BLaER1 treated with 17β-estradiol and CSF1 and Interleukin-3, amounts not matched to agents 10 nM and 100 nM (cell line): ENCODE measurements at regions not wholly inside any gene's neighbourhood (a gene's known extent, or its start where the extent isn't known, plus 50 kb on each side); places are given as distances from the start of the nearest gene placed in this dataset.

Source experiments
- H3K27ac ChIP-seq, 11 experiments: shearing (Covaris generic); formaldehyde crosslinking; 2 replicates each; pipeline ENCODE4 v1.8.1; 2022
- H3K27me3 ChIP-seq, 11 experiments: shearing (Covaris generic); formaldehyde crosslinking; 2 replicates each; pipeline ENCODE4 v1.8.1; 2022
- H3K36me3 ChIP-seq, 11 experiments: shearing (Covaris generic); formaldehyde crosslinking; 2 replicates each; pipeline ENCODE4 v1.8.1; 2022
- H3K4me1 ChIP-seq, 10 experiments: shearing (Covaris generic); formaldehyde crosslinking; 2 replicates each; pipeline ENCODE4 v1.8.1; 2022
- H3K4me2 ChIP-seq, 11 experiments: shearing (Covaris generic); formaldehyde crosslinking; 2 replicates each; pipeline ENCODE4 v1.8.1; 2022
- H3K4me3 ChIP-seq, 10 experiments: shearing (Covaris generic); formaldehyde crosslinking; 2 replicates each; pipeline ENCODE4 v1.8.1; 2022
- H3K9ac ChIP-seq, 11 experiments: shearing (Covaris generic); formaldehyde crosslinking; 2 replicates each; pipeline ENCODE4 v1.8.1; 2022
- H3K9me3 ChIP-seq, 11 experiments: shearing (Covaris generic); formaldehyde crosslinking; replicated peaks in 1 of 11; 2 replicates each; pipeline ENCODE4 v1.8.1; 2022
- H4K20me1 ChIP-seq, 11 experiments: shearing (Covaris generic); formaldehyde crosslinking; 2 replicates each; pipeline ENCODE4 v1.8.1; 2022
- Cebpa-rat ChIP-seq, 11 experiments: shearing (Covaris generic); IDR thresholded peaks; 2 replicates each; pipeline ENCODE4 v1.8.1; 2022

DNA sequence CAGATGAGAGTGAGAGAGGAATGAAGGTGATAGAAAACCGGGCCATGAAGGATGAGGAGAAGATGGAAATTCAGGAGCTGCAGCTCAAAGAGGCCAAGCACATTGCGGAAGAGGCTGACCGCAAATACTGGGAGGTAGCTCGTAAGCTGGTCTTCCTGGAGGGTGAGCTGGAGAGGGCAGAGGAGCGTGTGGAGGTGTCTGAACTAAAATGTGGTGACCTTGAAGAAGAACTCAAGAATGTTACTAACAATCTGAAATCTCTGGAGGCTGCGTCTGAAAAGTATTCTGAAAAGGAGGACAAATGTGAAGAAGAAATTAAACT is 88.9 kb downstream of the EOMES start:
- Histone ChIP-seq H3K9me3 (peaks cover 0 to 9% (median 0%) of the 10 kb centered on the region in 11 experiments; a peak in 3 of 22 replicates), H3K4me2 (peak overlapping the region; percentile 68 to 93 (median 84)), H3K36me3 (no peaks in the 10 kb centered on the region), H3K4me1 (peaks cover 5 to 19% (median 14%) of the 10 kb centered on the region in 10 experiments), H3K9ac (peak overlapping the region in 10 of 11 experiments; percentile 36 to 79 (median 62); a peak in 13 of 22 replicates), H3K4me3 (peak overlapping the region; percentile 49 to 72 (median 60)), H4K20me1 (no peaks in the 10 kb centered on the region), H3K27ac (no peak overlapping the region), H3K27me3 (peaks cover 33 to 40% (median 36%) of the 10 kb centered on the region in 11 experiments)
- TF ChIP-seq Cebpa-rat (IDR thresholded peaks at IDR 0.05) = no peak

DNA sequence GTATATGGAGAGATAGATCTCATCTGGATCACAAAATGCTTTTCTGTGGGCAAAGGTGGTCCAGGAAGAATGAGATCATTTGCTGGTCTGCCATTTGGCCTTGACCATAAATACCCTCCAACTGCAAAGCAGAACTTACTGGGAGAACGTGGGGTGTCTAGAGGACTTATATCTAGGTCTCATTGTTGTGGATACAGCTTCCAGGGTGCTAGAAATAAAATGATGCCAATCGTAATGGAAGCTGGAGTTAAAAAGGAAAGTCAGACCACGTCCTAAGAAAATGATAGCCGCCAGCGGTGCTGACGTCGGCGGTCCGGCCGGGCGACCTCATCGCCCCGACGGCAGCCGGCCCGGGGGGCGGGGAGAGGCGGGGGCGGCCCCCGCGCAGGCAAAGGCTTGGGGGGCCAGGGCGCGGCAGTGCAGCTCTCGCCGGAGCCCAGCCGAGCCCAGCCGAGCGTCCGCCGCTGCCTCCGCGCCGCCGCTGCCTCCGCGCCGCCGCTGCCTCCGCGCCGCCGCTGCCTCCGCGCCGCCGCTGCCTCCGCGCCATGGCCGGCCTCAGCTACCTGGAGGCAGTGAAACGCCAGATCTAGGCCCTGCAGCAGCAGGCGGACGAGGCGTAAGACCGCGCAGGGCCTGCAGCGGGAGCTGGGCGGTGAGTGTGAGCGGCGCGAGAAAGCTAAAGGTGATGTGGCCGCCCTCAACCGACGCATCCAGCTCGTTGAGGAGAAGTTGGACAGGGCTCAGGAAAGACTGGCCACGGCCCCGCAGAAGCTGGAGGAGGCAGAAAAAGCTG is 89.5 kb downstream of the EOMES start:
- Histone ChIP-seq H3K4me2 (peak overlapping the region; percentile 68 to 93 (median 84)), H3K9ac (peak overlapping the region in 10 of 11 experiments; percentile 36 to 79 (median 62); a peak in 18 of 22 replicates), H3K9me3 (peaks cover 0 to 9% (median 0%) of the 10 kb centered on the region in 11 experiments; a peak in 3 of 22 replicates), H3K27me3 (peaks cover 34 to 40% (median 36%) of the 10 kb centered on the region in 11 experiments), H3K4me1 (peaks cover 11 to 24% (median 19%) of the 10 kb centered on the region in 10 experiments), H3K27ac (peak overlapping the region in 2 of 11 experiments; percentile 13 to 57; a peak in 3 of 22 replicates), H4K20me1 (no peaks in the 10 kb centered on the region), H3K4me3 (peak overlapping the region; percentile 49 to 72 (median 60)), H3K36me3 (no peaks in the 10 kb centered on the region)
- TF ChIP-seq Cebpa-rat (IDR thresholded peaks at IDR 0.05) = no peak

DNA sequence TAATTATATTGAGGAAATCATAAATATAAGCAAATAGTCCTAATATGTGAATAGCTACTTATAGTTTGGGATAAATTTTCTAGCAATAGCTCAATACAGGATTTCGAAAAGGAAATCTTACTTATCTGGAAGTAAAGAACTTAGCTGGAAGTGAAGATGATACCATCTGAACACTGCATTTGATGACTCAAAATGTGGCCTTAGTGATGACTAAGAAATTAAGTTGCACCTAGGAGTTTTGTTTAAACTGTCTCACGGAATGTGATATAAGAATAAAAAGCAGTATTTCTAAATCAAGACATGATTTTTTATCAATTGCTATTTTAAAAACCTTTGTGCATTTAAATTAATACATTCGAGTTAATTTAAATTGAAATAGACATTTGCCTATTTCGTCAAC is 91.2 kb downstream of the EOMES start:
- no peak overlapping the region for H3K9ac ChIP-seq
- TF ChIP-seq Cebpa-rat (IDR thresholded peaks at IDR 0.05) = no peak
- peaks cover 16 to 28% (median 23%) of the 10 kb centered on the region in 10 experiments for H3K4me1 ChIP-seq
- H3K4me2 ChIP-seq = no peak overlapping the region
- H4K20me1 ChIP-seq = no peaks in the 10 kb centered on the region
- peaks cover 35 to 54% (median 37%) of the 10 kb centered on the region in 11 experiments for H3K27me3 ChIP-seq
- H3K9me3 ChIP-seq = peaks cover 0 to 9% (median 0%) of the 10 kb centered on the region in 11 experiments; a peak in 3 of 22 replicates
- no peaks in the 10 kb centered on the region for H3K36me3 ChIP-seq
- H3K27ac ChIP-seq = no peak overlapping the region
- H3K4me3 ChIP-seq = no peak overlapping the region

DNA sequence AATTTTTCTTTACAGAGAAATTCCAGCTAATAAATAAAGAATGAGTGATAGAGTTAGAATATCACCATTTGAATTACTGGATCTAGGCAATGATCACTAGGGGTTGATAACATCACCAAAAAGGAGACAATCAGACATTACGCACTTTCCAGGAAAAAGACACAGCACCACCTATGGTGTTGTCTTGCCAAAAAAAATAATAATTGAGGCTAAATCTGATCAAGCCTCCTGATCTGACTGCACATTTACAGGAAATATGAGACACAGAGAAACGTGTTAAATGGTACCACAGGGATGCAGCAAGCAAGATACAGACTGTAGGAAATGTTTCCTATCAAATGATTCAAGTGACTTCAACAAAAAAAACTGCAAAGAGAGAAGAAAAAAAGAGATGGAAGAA is 92.8 kb downstream of the EOMES start:
- Histone ChIP-seq H3K27ac (no peak overlapping the region), H3K4me2 (no peak overlapping the region), H4K20me1 (no peaks in the 10 kb centered on the region), H3K4me1 (peaks cover 22 to 36% (median 30%) of the 10 kb centered on the region in 10 experiments), H3K27me3 (peaks cover 32 to 65% (median 34%) of the 10 kb centered on the region in 11 experiments), H3K4me3 (no peak overlapping the region), H3K9ac (no peak overlapping the region), H3K36me3 (no peaks in the 10 kb centered on the region), H3K9me3 (peaks cover 0 to 5% (median 0%) of the 10 kb centered on the region in 11 experiments; a peak in 3 of 22 replicates)
- TF ChIP-seq Cebpa-rat (IDR thresholded peaks at IDR 0.05) = no peak

DNA sequence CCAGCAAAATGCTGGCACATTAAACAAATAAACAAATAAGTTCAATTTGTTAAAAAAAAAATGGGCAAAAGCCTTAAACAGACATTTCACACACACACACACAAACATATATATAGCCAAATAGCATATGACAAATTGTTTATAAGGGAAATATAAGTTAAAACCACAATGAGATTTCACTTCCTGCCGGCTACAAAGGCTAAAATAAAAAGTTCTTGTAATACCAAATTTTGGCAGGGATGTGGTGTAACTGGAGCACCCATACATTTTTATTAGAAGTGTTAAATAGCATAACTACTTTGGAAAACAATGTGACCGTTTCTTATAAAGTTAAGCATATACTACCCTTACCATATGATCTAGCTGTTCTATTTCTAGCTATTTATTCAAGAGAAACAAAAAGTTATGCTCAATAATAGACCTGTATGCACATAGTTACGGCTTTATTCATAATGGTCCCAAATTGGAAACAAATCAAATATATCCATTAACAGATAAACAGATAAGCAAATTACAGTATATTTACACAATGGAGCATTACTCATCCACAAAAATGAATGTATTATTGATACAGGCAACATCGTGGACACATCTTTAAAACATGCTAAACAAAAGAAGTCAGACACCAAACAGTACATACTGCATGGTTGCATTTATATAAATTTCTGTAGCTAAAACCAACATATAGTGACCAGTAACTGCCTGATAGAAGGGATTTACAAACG is 93.9 kb downstream of the EOMES start:
- Histone ChIP-seq H3K36me3 (no peaks in the 10 kb centered on the region), H4K20me1 (no peaks in the 10 kb centered on the region), H3K9me3 (no peaks in the 10 kb centered on the region), H3K4me1 (peaks cover 23 to 42% (median 31%) of the 10 kb centered on the region in 10 experiments), H3K9ac (no peak overlapping the region), H3K27ac (peak overlapping the region in 1 of 11 experiments; percentile 29; a peak in 2 of 22 replicates), H3K4me2 (peak overlapping the region; percentile 42 to 71 (median 59); a peak in 20 of 22 replicates), H3K27me3 (peaks cover 20 to 57% (median 22%) of the 10 kb centered on the region in 11 experiments), H3K4me3 (no peak overlapping the region)
- no peak for TF ChIP-seq Cebpa-rat (IDR thresholded peaks at IDR 0.05)

DNA sequence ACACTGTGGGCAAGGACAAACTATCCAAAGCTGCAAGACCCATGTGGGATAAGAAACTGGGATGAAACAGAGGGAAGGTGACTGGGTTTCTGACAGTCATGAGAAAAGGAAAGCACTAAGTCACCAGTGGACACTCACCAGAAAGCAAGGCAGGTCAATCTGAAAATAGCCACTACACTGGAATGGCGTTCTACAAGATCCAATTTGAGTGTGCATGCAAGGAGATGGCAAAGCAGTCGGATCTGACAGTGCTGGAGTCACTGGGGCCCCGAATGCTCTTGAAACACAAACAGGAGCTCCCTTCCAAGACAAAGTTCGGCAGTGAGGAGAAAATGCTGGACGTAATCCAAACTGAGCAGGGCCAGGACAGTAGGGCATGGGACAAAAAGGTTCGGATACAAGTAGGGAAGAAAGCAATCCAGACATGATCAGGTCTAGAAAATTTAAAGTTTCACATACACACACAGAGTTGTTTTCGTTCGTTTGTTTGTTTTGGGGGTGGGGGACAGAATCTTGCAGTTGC is 95.5 kb downstream of the EOMES start:
- Histone ChIP-seq H3K9me3 (peaks cover 0 to 7% (median 0%) of the 10 kb centered on the region in 11 experiments; a peak in 3 of 22 replicates), H3K4me2 (no peak overlapping the region), H3K9ac (no peak overlapping the region), H3K36me3 (no peaks in the 10 kb centered on the region), H3K4me3 (no peak overlapping the region), H3K27ac (no peak overlapping the region), H3K27me3 (peaks cover 6 to 44% (median 7%) of the 10 kb centered on the region in 11 experiments; a peak in 21 of 22 replicates), H4K20me1 (no peaks in the 10 kb centered on the region), H3K4me1 (peaks cover 18 to 36% (median 26%) of the 10 kb centered on the region in 10 experiments)
- TF ChIP-seq Cebpa-rat (IDR thresholded peaks at IDR 0.05) = no peak

DNA sequence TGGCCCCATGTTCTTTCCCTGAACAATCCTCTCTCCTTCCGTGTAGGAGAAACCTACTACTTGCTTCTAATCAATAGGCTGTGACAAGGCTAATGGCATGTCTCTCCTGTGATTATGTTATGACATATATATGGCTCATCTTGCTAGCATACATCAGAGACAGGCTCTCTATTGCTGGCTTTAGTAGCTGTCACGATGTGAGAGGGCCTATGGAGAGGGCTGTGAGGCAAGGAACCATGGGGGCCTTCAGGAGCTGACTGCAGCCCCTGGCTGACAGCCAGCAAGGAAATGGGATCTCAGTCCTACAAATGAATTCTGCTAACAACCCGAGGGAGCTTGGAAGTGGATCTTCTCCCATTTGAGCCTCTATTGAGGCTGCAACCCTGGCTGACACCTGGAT is 96.3 kb downstream of the EOMES start:
- H3K4me3 ChIP-seq = no peak overlapping the region
- no peaks in the 10 kb centered on the region for H3K36me3 ChIP-seq
- no peak overlapping the region for H3K4me2 ChIP-seq
- peaks cover 0 to 15% (median 7%) of the 10 kb centered on the region in 11 experiments; a peak in 9 of 22 replicates for H3K9me3 ChIP-seq
- H3K9ac ChIP-seq = no peak overlapping the region
- no peaks in the 10 kb centered on the region for H4K20me1 ChIP-seq
- peaks cover 0 to 43% (median 0%) of the 10 kb centered on the region in 11 experiments; a peak in 5 of 22 replicates for H3K27me3 ChIP-seq
- H3K4me1 ChIP-seq = peaks cover 18 to 36% (median 26%) of the 10 kb centered on the region in 10 experiments
- no peak overlapping the region for H3K27ac ChIP-seq
- TF ChIP-seq Cebpa-rat (IDR thresholded peaks at IDR 0.05) = no peak

DNA sequence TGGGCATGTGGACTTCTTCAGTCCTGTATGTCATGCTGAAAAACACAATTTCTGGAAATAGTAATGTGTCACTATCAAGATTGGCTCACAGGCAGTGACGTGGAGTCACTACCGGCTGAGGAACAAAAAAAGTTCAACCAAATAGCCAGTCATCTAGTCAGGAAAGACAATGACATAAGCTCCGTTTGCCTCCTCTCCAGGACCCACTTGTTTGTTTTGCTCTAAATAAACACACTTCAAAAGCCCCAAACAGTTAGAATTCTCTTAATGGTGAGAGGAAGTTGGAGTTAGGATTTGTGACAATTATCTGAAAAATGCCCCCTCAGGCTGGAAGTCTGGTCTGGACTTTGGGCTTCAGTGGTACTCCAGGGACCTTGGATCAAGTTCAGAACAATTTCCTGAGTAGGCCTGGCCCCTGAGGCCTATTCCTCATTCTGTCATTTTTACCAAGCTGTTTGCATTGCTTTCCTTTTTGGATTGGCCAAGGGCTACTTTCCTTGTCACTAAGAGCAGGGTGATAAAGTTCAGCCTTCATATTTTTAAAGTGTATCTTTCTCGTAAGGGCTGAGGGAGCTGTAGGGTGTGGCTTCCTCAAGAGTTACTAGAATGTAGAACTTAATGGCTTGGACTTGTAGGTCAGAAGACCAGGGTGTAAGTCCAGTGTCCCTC is 98.9 kb downstream of the EOMES start:
- Histone ChIP-seq H3K27ac (no peak overlapping the region), H3K9ac (no peak overlapping the region), H3K36me3 (no peaks in the 10 kb centered on the region), H3K4me2 (peak overlapping the region in 3 of 11 experiments; percentile 3 to 22 (median 16); a peak in 4 of 22 replicates), H4K20me1 (no peaks in the 10 kb centered on the region), H3K4me1 (peaks cover 15 to 31% (median 20%) of the 10 kb centered on the region in 10 experiments), H3K9me3 (peaks cover 0 to 16% (median 8%) of the 10 kb centered on the region in 11 experiments; a peak in 9 of 22 replicates), H3K4me3 (no peak overlapping the region), H3K27me3 (peaks cover 0 to 35% (median 0%) of the 10 kb centered on the region in 11 experiments; a peak in 5 of 22 replicates)
- TF ChIP-seq Cebpa-rat (IDR thresholded peaks at IDR 0.05) = no peak
